H1 (cell line): ENCODE measurements at regions not wholly inside any gene's neighbourhood (a gene's known extent, or its start where the extent isn't known, plus 50 kb on each side); places are given as distances from the start of the nearest gene placed in this dataset.

Experiments used
- BRCA1 ChIP-seq: IDR thresholded peaks from 2 replicates; pipeline ENCODE4 v1.6.1; 2012; ENCODE audit warnings: low read depth, low read length, improper control_type of control experiment
- CEBPB ChIP-seq: IDR thresholded peaks from 2 replicates; pipeline ENCODE4 v1.6.1; 2012; ENCODE audit warnings: low read depth, low read length
- JUN ChIP-seq: IDR thresholded peaks from 2 replicates; pipeline ENCODE4 v1.6.1; 2011; ENCODE audit warnings: low read depth, mild to moderate bottlenecking, improper control_type of control experiment, low read length
- RAD21 ChIP-seq, 2 experiments: IDR thresholded peaks in 1 of 2; conservative IDR thresholded peaks in 1 of 2; 2 replicates each; pipeline ENCODE4 v1.6.1; 2011; ENCODE audit warnings: low read depth in 2 of 2, low read length in 2 of 2, improper control_type of control experiment in 1 of 2, inconsistent platforms in 1 of 2, mild to moderate bottlenecking in 1 of 2, moderate library complexity in 1 of 2
- SIRT6 ChIP-seq: IDR thresholded peaks from one replicate; pipeline ENCODE4 v1.7.1; 2012; ENCODE audit warnings: low read length, inconsistent platforms
- SUZ12 ChIP-seq: fragments of 200-600 bp; sonication (generic); IDR thresholded peaks from 2 replicates; pipeline ENCODE4 v1.6.1; 2012; ENCODE audit warnings: mild to moderate bottlenecking, inconsistent platforms, low read length, moderate library complexity, mixed read lengths

DNA sequence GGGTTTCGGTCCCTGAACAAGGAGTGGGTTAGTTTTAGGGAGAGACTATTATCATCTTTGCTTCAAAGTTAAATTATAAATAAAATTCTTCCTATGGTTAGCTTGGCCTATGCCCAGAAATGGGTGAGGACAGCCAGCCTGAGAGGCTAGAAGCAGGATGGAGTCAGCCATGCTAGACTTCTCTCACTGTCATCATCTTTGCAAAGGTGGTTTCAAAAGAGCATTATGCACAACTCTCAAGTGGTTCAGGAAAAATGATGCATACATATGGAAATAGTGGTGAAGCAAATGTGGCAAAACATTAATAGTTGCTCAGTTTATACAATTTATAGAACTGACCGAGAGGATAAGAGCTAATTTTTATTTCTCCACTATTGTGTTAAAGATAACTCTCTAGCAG lies 124.3 kb upstream of the FOXN2 start (continued):
- TF ChIP-seq CEBPB (no peak), RAD21 (IDR thresholded peaks at IDR 0.05 in 1 of 2, conservative IDR thresholded peaks at IDR 0.05 in 1 of 2; ENCODE audit: low read depth in 2 of 2, low read length in 2 of 2) (no peak), SUZ12 (no peak), JUN (no peak), SIRT6 (no peak), BRCA1 (no peak)
